Uterus (tissue), 2 donors: ENCODE measurements at regions not wholly inside any gene's neighbourhood (a gene's known extent, or its start where the extent isn't known, plus 50 kb on each side); places are given as distances from the start of the nearest gene placed in this dataset.

ENCODE experiments used
- POLR2A ChIP-seq, 2 donors: fragments of 450-650 bp; IDR thresholded peaks; one replicate each; pipeline ENCODE4 v1.6.1; 2016; ENCODE audit warnings: antibody characterized with exemption in 2 of 2, mild to moderate bottlenecking in 1 of 2, moderate library complexity in 1 of 2
- TF ChIP-seq, protein P1 (sequence below), 4 experiments: fragments of 200-600 bp in 2 of 4; fragments of 450-650 bp in 2 of 4; sonication (generic) in 2 of 4; IDR thresholded peaks; one replicate each; pipeline ENCODE4 v1.5.1; 2016 to 2019; ENCODE audit warnings: antibody characterized with exemption in 4 of 4, mild to moderate bottlenecking in 2 of 4, moderate library complexity in 1 of 4

DNA sequence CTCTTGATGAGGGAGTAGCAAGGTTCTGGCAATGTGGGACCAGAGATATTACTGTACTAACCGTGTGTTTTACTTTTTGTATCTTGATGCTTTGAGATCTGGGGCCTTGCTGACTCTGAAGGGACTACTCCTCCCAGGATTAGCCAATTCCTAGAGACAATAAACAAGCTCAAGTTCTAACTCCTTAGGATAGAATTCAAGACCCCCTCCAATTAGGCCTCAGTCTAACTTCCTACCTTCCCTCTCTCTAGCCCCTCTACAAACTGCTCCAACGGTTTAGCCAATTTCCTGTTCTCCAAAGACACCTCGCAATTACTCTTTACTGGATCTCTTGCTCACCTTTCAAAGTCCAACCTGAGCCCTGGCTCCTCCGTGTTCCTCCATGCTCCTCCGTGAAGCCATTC is 158.7 kb upstream of the JARID2 start:
- TF ChIP-seq POLR2A (IDR thresholded peaks at IDR 0.05): no peak
- TF ChIP-seq, protein P1, sequence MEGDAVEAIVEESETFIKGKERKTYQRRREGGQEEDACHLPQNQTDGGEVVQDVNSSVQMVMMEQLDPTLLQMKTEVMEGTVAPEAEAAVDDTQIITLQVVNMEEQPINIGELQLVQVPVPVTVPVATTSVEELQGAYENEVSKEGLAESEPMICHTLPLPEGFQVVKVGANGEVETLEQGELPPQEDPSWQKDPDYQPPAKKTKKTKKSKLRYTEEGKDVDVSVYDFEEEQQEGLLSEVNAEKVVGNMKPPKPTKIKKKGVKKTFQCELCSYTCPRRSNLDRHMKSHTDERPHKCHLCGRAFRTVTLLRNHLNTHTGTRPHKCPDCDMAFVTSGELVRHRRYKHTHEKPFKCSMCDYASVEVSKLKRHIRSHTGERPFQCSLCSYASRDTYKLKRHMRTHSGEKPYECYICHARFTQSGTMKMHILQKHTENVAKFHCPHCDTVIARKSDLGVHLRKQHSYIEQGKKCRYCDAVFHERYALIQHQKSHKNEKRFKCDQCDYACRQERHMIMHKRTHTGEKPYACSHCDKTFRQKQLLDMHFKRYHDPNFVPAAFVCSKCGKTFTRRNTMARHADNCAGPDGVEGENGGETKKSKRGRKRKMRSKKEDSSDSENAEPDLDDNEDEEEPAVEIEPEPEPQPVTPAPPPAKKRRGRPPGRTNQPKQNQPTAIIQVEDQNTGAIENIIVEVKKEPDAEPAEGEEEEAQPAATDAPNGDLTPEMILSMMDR (IDR thresholded peaks at IDR 0.05): no peak
